ENCODE measurements at regions not wholly inside any gene's neighbourhood (a gene's known extent, or its start where the extent isn't known, plus 50 kb on each side); places are given as distances from the start of the nearest gene placed in this dataset.

DNA sequence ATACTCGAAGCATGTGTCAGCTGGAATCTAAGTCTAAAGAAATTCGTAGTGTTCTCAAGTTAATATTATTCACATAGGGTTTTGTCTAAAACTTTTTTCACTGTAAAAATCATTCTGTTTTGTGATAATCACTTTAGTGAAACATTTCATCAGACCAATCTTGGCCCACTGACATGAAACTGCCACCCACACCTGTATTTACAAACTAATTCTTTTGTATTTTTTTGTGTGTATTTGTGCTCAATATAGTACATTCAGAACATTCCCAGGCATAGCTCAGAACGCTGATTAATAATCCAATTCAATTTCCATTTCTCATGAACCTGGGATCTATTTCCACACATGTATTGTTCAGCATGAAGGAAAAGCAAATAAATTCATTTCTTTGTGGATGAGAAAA is 191.7 kb downstream of the RASSF9 start:
- intact Hi-C loops (cut with micrococcal nuclease): no loop called here
- ATAC-seq (ENCODE audit: low read depth): no peak
- CTCF ChIA-PET: no interaction called here

DNA sequence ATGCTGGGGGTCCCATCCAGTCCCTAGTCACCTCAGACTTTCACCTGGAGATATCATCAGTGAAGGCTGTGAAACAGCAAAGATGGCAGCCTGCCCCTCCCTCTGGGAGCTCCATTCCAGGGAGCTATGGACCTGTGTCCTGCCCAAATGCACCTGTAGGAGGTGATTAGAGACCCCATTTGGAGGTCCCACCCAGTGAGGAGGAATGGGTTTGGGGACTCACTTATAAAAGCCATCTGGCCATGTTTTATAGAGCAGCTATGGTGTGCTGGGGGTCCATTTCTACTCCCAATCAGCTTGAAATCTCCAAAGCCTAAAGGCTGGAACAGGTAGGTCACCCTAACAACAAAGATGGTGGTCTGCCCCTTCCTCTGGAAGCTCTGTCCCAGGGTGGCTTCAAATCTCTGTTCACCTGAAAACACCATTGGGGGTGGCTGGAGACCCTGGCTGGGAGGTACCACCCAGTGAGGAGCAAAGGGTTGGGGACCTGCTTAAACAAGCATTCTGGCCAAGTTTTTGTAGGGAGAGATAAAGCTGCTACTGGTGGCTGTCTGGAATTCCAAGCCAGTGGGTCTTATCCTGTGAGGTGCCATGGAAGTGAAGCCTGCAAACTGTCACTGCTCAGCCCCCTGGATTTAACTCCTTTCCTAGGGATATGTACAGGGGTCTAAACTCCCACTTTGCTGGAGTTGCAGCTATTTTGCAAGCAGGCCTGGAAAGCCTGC is 182.3 kb downstream of the RASSF9 start:
- Mint-ChIP-seq H3K27ac (no peak overlapping the region), H3K9me3 (peaks cover 18% of the 10 kb centered on the region), H3K4me1 (no peaks in the 10 kb centered on the region), H3K27me3 (no peaks in the 10 kb centered on the region), H3K36me3 (ENCODE audit: low read depth) (no peaks in the 10 kb centered on the region), H3K4me3 (no peak overlapping the region)
- TF ChIP-seq, protein P1, sequence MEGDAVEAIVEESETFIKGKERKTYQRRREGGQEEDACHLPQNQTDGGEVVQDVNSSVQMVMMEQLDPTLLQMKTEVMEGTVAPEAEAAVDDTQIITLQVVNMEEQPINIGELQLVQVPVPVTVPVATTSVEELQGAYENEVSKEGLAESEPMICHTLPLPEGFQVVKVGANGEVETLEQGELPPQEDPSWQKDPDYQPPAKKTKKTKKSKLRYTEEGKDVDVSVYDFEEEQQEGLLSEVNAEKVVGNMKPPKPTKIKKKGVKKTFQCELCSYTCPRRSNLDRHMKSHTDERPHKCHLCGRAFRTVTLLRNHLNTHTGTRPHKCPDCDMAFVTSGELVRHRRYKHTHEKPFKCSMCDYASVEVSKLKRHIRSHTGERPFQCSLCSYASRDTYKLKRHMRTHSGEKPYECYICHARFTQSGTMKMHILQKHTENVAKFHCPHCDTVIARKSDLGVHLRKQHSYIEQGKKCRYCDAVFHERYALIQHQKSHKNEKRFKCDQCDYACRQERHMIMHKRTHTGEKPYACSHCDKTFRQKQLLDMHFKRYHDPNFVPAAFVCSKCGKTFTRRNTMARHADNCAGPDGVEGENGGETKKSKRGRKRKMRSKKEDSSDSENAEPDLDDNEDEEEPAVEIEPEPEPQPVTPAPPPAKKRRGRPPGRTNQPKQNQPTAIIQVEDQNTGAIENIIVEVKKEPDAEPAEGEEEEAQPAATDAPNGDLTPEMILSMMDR (IDR thresholded peaks at IDR 0.05): no peak
- CTCF ChIA-PET: no interaction called here
- intact Hi-C loops (cut with micrococcal nuclease): no loop called here
- POLR2A ChIA-PET: no interaction called here
- ATAC-seq (ENCODE audit: low read depth) (no peak), DNase-seq (no peak)

More for the DNA sequence above, 191.7 kb downstream of the RASSF9 start:
- Mint-ChIP-seq H3K27me3 (no peaks in the 10 kb centered on the region), H3K36me3 (ENCODE audit: low read depth) (no peaks in the 10 kb centered on the region), H3K4me1 (no peaks in the 10 kb centered on the region), H3K27ac (no peak overlapping the region), H3K9me3 (no peaks in the 10 kb centered on the region), H3K4me3 (no peak overlapping the region)
- POLR2A ChIA-PET: no interaction called here
- DNase-seq: no peak
- TF ChIP-seq, protein P1 (IDR thresholded peaks at IDR 0.05): no peak

DNA sequence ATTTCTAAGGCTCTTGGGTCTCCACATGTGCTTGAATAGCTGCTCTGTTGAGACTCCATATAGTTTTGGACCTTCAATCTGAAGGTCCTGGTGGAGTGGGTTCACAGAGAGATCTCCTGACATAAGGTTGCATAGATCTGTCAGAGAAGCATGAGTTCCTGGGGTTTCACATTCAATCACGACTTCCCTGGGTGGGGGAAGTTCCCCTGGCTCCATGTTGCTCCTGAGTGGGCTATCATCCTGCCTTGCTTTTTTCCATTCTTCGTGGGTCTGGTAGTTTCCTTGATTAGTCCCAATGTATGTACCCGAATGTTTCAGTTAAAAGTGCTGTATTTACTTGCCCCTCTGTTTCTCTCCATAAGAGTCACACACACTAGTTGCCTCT is 181.8 kb downstream of the RASSF9 start:
- Mint-ChIP-seq H3K4me1 (no peaks in the 10 kb centered on the region), H3K4me3 (no peak overlapping the region), H3K9me3 (peaks cover 18% of the 10 kb centered on the region), H3K27ac (no peak overlapping the region), H3K27me3 (no peaks in the 10 kb centered on the region), H3K36me3 (ENCODE audit: low read depth) (no peaks in the 10 kb centered on the region)
- POLR2A ChIA-PET: no interaction called here
- ATAC-seq (ENCODE audit: low read depth) (no peak), DNase-seq (no peak)
- TF ChIP-seq, protein P1 (IDR thresholded peaks at IDR 0.05): no peak
- intact Hi-C loops (cut with micrococcal nuclease): no loop called here
- CTCF ChIA-PET: no interaction called here

DNA sequence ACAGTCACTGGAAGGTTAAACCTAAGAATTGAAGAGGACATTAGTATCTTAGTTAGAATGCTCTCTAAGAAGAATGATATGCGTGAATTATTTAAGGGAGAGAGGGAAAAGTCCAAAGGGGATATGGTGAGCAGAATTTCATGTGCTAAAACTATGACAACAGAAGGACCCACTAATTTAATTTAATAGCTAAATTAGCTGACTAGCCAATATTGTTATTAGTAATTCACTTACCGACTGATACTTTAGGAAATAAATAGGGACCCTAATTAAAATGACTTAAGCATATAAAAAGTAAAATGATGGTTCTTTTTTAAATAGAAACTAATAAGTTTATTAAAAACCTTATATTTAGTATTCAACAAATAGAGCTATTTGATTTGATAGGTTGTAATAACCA is 179.6 kb downstream of the RASSF9 start:
- TF ChIP-seq, protein P1 (IDR thresholded peaks at IDR 0.05): no peak
- H3K9me3 Mint-ChIP-seq: peaks cover 21% of the 10 kb centered on the region
- ATAC-seq (ENCODE audit: low read depth) (no peak), DNase-seq (no peak)
- no peak overlapping the region for H3K27ac Mint-ChIP-seq
- H3K27me3 Mint-ChIP-seq: no peaks in the 10 kb centered on the region
- ChIA-PET CTCF (no interaction called here), POLR2A (no interaction called here)
- intact Hi-C loops (cut with micrococcal nuclease): no loop called here
- H3K36me3 Mint-ChIP-seq (ENCODE audit: low read depth): no peaks in the 10 kb centered on the region
- H3K4me3 Mint-ChIP-seq: no peak overlapping the region
- H3K4me1 Mint-ChIP-seq: no peaks in the 10 kb centered on the region

DNA sequence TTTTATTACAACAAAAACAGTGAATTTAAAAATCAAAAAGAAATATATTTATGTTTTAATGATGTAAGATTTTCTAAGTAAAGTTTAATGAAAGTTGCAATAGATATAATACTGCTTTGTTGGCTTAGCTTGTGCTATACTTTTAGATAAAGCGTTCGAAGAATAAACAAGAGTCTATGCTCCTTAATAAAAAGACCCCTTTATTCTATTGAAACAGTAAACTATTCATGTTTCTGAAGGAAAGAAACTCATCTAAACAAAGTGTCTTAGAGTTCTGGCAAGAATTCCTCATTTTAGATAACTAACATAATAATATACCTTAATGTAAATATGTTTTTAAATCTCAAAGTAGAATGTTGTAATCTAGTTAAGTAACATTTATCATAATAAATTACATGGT is 179.0 kb downstream of the RASSF9 start:
- no peak for ATAC-seq (ENCODE audit: low read depth)
- no peak overlapping the region for H3K27ac Mint-ChIP-seq
- no peak overlapping the region for H3K4me3 Mint-ChIP-seq
- CTCF ChIA-PET: no interaction called here
- DNase-seq: no peak
- H3K9me3 Mint-ChIP-seq: peaks cover 18% of the 10 kb centered on the region
- TF ChIP-seq, protein P1 (IDR thresholded peaks at IDR 0.05): no peak
- POLR2A ChIA-PET: no interaction called here
- intact Hi-C loops (cut with micrococcal nuclease): no loop called here
- H3K36me3 Mint-ChIP-seq (ENCODE audit: low read depth): no peaks in the 10 kb centered on the region
- H3K4me1 Mint-ChIP-seq: no peaks in the 10 kb centered on the region
- no peaks in the 10 kb centered on the region for H3K27me3 Mint-ChIP-seq

Measured in activated B cell treated with CpG ODN at 0.5 μM for 24 hours (primary cell).